Upper lobe of right lung (tissue), 1 donor: ENCODE measurements at regions not wholly inside any gene's neighbourhood (a gene's known extent, or its start where the extent isn't known, plus 50 kb on each side); places are given as distances from the start of the nearest gene placed in this dataset.
A peak's percentile ranks its signal among the peaks of the same experiment; 100 is the strongest.

Experiments
- ATAC-seq: fragments of 200-7000 bp; cut with Tn5 transposase; one replicate; pipeline ENCODE4 v1.9.1; 2020; ENCODE audit warnings: mild to moderate bottlenecking, moderate library complexity
- DNase-seq: peaks from one replicate; pipeline ENCODE4 v3.0.0-alpha.2; 2020
- H3K27ac ChIP-seq: fragments of 200-600 bp; one replicate; pipeline ENCODE4 v1.8.0; 2022
- H3K27me3 ChIP-seq: fragments of 200-600 bp; one replicate; pipeline ENCODE4 v1.8.0; 2022; ENCODE audit warnings: mild to moderate bottlenecking
- H3K36me3 ChIP-seq: fragments of 200-600 bp; one replicate; pipeline ENCODE4 v1.8.0; 2022
- H3K4me1 ChIP-seq: fragments of 200-600 bp; one replicate; pipeline ENCODE4 v1.8.0; 2022
- H3K4me3 ChIP-seq: fragments of 200-600 bp; one replicate; pipeline ENCODE4 v1.8.0; 2022; ENCODE audit warnings: mild to moderate bottlenecking
- H3K9me3 ChIP-seq: fragments of 200-600 bp; one replicate; pipeline ENCODE4 v1.8.0; 2022
- intact Hi-C: fragments of 100-400 bp; cut with DNase I; formaldehyde crosslinking; loops from one replicate; pipeline ENCODE4 v1.11.0; 2022
- TF ChIP-seq, protein P1 (sequence below): fragments of 200-600 bp; IDR thresholded peaks from one replicate; pipeline ENCODE4 v1.8.0; 2022; ENCODE audit warnings: antibody characterized with exemption
- donor health status: DM: no; HTN: yes; CAD: no; lungs with severe emphysema.

DNA sequence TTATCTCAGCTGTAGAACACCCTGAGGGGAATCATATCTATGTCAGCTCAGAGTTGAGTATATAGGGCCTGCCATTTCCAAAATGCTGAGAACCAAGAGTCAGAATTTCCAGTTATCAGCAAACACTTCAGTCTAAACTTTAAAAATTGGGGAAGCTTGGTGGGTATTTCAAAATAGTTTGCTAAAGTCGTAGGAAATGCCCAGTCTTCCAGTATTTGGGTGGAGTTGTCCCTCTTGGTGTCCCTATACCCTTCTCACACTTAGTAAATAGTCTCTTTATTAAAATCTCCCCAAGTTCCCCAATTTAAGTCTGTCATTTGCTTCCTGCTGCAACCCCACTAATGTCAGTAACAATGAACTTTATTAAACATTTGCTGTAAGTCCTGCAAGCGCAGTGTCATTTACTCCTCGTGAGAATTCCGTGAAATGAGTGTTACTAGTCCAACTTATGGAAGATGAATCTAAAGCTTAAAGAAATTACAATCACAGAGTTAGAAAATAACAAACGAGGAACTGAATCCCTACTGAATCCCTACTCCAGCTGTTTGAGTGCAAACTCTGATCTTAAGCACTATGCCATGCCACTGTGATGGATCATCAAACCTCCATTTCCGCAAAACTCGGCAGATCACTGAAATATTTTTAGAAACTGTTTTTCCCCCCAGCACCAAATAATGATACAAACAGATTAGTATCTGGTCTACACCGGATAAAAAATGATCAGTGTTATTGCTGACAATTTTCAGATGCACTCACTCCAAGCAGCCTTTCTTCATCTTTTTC, 341.7 kb upstream of the PROK2 start:
- ATAC-seq (no peak), DNase-seq (no peak)
- no peak overlapping the region for H3K4me3 ChIP-seq
- no peaks in the 10 kb centered on the region for H3K4me1 ChIP-seq
- TF ChIP-seq, protein P1, sequence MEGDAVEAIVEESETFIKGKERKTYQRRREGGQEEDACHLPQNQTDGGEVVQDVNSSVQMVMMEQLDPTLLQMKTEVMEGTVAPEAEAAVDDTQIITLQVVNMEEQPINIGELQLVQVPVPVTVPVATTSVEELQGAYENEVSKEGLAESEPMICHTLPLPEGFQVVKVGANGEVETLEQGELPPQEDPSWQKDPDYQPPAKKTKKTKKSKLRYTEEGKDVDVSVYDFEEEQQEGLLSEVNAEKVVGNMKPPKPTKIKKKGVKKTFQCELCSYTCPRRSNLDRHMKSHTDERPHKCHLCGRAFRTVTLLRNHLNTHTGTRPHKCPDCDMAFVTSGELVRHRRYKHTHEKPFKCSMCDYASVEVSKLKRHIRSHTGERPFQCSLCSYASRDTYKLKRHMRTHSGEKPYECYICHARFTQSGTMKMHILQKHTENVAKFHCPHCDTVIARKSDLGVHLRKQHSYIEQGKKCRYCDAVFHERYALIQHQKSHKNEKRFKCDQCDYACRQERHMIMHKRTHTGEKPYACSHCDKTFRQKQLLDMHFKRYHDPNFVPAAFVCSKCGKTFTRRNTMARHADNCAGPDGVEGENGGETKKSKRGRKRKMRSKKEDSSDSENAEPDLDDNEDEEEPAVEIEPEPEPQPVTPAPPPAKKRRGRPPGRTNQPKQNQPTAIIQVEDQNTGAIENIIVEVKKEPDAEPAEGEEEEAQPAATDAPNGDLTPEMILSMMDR = no peak
- no peaks in the 10 kb centered on the region for H3K9me3 ChIP-seq
- H3K36me3 ChIP-seq = no peaks in the 10 kb centered on the region
- H3K27me3 ChIP-seq = no peaks in the 10 kb centered on the region
- no peak overlapping the region for H3K27ac ChIP-seq
- intact Hi-C loops = no loop called here

DNA sequence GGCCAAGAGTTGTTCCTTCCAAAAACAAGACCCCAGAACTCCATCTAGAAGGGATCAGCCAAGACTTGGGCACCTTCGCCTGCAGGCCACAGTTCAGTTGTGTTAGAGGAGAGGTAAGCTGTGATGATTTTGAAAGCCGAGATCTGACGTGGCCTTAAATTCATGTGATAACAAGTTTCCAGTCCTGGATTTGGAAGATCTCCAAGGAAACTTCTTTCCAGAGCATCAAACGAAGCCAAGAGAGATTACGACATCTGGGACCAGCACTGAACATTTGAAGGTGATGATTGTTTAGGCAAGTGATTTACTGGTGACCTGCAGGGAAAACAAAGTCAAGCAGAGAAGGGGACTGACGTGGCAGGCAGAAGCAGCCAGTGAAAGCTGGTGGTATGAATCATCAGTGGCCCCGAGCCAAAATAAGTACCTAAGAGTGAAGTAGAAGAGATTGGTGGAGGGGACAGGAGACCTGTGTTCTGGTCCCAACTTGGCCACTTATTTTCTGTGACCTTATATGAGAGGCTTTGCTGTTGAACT, 339.0 kb upstream of the PROK2 start:
- H3K4me3 ChIP-seq = no peak overlapping the region
- no peak for DNase-seq
- no peak for ATAC-seq
- H3K9me3 ChIP-seq = no peaks in the 10 kb centered on the region
- TF ChIP-seq, protein P1 = no peak
- H3K27me3 ChIP-seq = no peaks in the 10 kb centered on the region
- H3K27ac ChIP-seq = no peak overlapping the region
- no peaks in the 10 kb centered on the region for H3K4me1 ChIP-seq
- intact Hi-C loops = no loop called here
- no peaks in the 10 kb centered on the region for H3K36me3 ChIP-seq

DNA sequence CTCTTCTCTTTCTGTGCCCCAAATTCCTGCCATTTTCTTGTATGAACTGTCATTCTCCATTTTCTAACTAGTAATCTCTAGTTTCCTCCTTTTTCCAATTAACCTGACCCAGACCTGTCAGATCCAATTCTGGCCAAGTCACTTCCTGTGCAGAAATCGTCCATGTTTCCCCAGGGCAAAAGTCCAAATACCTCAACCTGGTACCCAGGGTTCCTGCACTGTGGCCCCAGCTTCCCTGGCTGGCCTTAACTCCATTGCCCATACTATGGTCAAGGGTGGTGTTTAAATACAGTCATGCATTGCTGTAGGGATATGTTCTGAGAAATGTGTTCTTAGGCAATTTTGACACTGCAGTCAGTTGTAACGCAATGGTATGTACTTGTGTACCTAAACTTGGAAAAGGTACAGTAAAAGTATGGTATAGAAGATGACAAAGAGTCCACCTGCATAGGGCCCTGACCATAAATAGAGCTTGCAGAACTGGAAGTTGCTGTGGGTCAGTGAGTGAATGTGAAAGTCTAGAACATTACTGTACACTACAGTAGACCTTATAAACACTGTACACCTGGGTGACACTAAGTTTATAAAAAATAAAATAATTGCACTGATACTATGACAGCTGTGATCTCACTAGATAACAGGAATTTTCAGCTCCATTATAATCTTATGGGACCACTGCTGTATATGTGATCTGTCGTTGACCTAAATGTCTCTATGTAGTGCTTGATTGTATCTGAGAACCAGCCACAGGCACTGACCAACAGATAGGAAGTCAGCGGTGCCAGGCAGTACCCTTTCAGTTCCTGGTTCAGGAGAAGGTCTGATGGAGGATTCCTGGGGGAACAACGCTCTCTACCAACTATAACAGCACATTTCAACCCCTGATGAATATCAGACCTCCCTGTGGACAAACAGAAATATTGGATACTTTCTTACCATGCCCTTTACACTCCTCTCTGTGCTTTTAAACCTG, 336.1 kb upstream of the PROK2 start:
- intact Hi-C loops = no loop called here
- Histone ChIP-seq H3K36me3 (no peaks in the 10 kb centered on the region), H3K4me3 (no peak overlapping the region), H3K9me3 (no peaks in the 10 kb centered on the region), H3K27me3 (no peaks in the 10 kb centered on the region), H3K27ac (no peak overlapping the region), H3K4me1 (no peaks in the 10 kb centered on the region)
- TF ChIP-seq, protein P1 = no peak
- peak; percentile 30 for ATAC-seq
- DNase-seq = no peak

- no peak overlapping the region for H3K4me3 ChIP-seq
- no peak for ATAC-seq
These were observed 335.1 kb upstream of the PROK2 start for GRCh38 chr3:72120039-72120438.

DNA sequence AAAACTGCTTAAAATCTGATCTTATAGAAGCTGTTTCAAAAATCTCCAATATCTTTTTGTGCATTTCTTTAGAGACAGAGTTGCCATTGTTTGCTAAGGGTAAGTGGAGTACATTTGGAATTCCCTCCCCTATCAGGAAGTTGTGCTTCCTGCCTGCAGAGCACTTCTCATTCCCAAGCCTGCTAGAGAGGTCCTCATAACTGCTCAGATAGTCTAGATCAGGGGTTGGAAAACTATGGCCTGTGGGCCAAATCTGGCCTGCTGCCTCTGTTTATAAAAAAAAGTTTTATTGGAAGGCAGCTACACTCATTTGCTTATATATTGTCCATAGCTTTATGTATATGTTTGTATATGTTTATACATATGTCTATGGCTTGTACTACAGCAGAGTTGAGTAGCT, 333.7 kb upstream of the PROK2 start:
- no peak for DNase-seq
- TF ChIP-seq, protein P1 = no peak
- Histone ChIP-seq H3K9me3 (no peaks in the 10 kb centered on the region), H3K4me3 (no peak overlapping the region), H3K27ac (no peak overlapping the region), H3K27me3 (no peaks in the 10 kb centered on the region), H3K4me1 (no peaks in the 10 kb centered on the region), H3K36me3 (no peaks in the 10 kb centered on the region)
- intact Hi-C loops = no loop called here
- ATAC-seq = no peak

More at GRCh38 chr3:72120039-72120438, 335.1 kb upstream of the PROK2 start:
- Histone ChIP-seq H3K27ac (no peak overlapping the region), H3K36me3 (no peaks in the 10 kb centered on the region), H3K4me1 (no peaks in the 10 kb centered on the region), H3K27me3 (no peaks in the 10 kb centered on the region), H3K9me3 (no peaks in the 10 kb centered on the region)
- DNase-seq = no peak
- TF ChIP-seq, protein P1 = no peak
- intact Hi-C loops = no loop called here
